SK-N-SH (cell line): ENCODE measurements at regions not wholly inside any gene's neighbourhood (a gene's known extent, or its start where the extent isn't known, plus 50 kb on each side); places are given as distances from the start of the nearest gene placed in this dataset.

ENCODE experiments used
- EZH2phosphoT487 ChIP-seq: fragments of 200-600 bp; sonication (generic); IDR thresholded peaks from 2 replicates; pipeline ENCODE4 v1.6.1; 2017; ENCODE audit warnings: low read depth, mixed run types, mild to moderate bottlenecking, antibody characterized with exemption, moderate library complexity, borderline replicate concordance
- FOXJ3 ChIP-seq: sonication (generic); formaldehyde crosslinking; IDR thresholded peaks from 2 replicates; pipeline ENCODE4 v1.5.1; 2020; ENCODE audit warnings: mild to moderate bottlenecking, missing genetic modification reagents
- FOXM1 ChIP-seq: IDR thresholded peaks from 2 replicates; pipeline ENCODE4 v1.4.0; 2012; ENCODE audit warnings: low read depth, mild to moderate bottlenecking
- GABPA ChIP-seq: IDR thresholded peaks from 2 replicates; pipeline ENCODE4 v1.4.0; 2012; ENCODE audit warnings: low read depth, mild to moderate bottlenecking
- JUND ChIP-seq: IDR thresholded peaks from 2 replicates; pipeline ENCODE4 v1.4.0; 2012
- MEF2A ChIP-seq: IDR thresholded peaks from 2 replicates; pipeline ENCODE4 v1.4.0; 2012; ENCODE audit warnings: low read depth, borderline replicate concordance
- POLR2AphosphoS5 ChIP-seq: IDR thresholded peaks from 2 replicates; pipeline ENCODE4 v1.6.1; 2012; ENCODE audit warnings: low read depth, low read length
- RAD21 ChIP-seq: IDR thresholded peaks from 2 replicates; pipeline ENCODE4 v1.6.1; 2012; ENCODE audit warnings: mild to moderate bottlenecking, low read length
- SMC3 ChIP-seq: IDR thresholded peaks from 2 replicates; pipeline ENCODE4 v1.6.1; 2012; ENCODE audit warnings: low read depth, low read length, improper control_type of control experiment
- TF ChIP-seq, protein P1 (sequence below): fragments of 200-600 bp; sonication (generic); IDR thresholded peaks from 2 replicates; pipeline ENCODE4 v1.6.1; 2017; ENCODE audit warnings: antibody characterized with exemption, mild to moderate bottlenecking, moderate library complexity
- TF ChIP-seq, protein P2 (sequence below): IDR thresholded peaks from 2 replicates; pipeline ENCODE4 v1.4.0; 2012; ENCODE audit warnings: low read depth, borderline replicate concordance
- TF ChIP-seq, protein P3 (sequence below): IDR thresholded peaks from 2 replicates; pipeline ENCODE4 v1.4.0; 2012; ENCODE audit warnings: low read depth
- TF ChIP-seq, protein P4 (sequence below): IDR thresholded peaks from 2 replicates; pipeline ENCODE4; 2012

DNA sequence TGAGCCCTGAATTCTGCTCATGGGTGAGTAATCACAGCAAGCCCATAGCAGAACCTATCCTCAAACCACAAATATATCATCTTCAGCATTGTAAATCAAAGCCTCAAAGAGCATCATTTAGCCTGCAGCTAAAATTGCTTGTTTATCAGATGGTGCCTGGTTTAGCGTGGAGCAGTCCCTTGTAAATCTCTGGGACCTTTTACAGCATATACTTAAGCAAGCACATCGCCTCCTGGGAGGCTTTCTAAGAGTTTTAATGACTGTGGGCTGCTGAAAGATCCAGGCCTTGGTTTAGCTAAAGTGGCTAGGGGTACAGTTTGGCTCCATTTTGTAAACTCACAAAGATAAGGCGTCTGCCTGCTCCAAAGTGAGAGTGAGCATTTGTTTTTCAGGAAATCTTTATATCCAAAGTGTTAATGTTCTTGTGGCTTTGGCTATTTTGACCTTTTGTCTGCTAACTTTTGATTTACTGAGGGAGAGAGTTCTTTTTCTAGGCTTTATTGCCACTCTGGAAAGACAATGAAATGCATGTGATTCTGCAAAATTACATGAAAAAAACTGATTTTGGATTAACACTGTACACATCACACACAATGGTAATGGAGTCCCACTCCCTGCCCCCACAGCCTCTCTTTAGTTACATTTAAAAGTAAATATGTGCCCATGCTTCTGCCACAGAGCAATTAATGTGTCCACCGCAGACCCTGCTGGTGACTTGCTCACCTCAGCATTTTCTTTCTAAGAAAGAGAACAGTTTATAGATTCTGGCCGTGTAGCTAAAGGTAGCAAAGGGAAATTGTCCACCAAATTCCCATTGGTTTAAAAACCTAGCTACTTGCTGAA is 194.8 kb downstream of the LNPK start:
- TF ChIP-seq, protein P1, sequence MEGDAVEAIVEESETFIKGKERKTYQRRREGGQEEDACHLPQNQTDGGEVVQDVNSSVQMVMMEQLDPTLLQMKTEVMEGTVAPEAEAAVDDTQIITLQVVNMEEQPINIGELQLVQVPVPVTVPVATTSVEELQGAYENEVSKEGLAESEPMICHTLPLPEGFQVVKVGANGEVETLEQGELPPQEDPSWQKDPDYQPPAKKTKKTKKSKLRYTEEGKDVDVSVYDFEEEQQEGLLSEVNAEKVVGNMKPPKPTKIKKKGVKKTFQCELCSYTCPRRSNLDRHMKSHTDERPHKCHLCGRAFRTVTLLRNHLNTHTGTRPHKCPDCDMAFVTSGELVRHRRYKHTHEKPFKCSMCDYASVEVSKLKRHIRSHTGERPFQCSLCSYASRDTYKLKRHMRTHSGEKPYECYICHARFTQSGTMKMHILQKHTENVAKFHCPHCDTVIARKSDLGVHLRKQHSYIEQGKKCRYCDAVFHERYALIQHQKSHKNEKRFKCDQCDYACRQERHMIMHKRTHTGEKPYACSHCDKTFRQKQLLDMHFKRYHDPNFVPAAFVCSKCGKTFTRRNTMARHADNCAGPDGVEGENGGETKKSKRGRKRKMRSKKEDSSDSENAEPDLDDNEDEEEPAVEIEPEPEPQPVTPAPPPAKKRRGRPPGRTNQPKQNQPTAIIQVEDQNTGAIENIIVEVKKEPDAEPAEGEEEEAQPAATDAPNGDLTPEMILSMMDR = no peak
- no peak for TF ChIP-seq GABPA
- TF ChIP-seq, protein P2, sequence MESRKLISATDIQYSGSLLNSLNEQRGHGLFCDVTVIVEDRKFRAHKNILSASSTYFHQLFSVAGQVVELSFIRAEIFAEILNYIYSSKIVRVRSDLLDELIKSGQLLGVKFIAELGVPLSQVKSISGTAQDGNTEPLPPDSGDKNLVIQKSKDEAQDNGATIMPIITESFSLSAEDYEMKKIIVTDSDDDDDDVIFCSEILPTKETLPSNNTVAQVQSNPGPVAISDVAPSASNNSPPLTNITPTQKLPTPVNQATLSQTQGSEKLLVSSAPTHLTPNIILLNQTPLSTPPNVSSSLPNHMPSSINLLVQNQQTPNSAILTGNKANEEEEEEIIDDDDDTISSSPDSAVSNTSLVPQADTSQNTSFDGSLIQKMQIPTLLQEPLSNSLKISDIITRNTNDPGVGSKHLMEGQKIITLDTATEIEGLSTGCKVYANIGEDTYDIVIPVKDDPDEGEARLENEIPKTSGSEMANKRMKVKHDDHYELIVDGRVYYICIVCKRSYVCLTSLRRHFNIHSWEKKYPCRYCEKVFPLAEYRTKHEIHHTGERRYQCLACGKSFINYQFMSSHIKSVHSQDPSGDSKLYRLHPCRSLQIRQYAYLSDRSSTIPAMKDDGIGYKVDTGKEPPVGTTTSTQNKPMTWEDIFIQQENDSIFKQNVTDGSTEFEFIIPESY = no peak
- TF ChIP-seq JUND = no peak
- no peak for TF ChIP-seq RAD21
- TF ChIP-seq SMC3 = no peak
- peak; percentile 68 for TF ChIP-seq FOXJ3 (CRISPR knock-in tag)
- TF ChIP-seq, protein P3, sequence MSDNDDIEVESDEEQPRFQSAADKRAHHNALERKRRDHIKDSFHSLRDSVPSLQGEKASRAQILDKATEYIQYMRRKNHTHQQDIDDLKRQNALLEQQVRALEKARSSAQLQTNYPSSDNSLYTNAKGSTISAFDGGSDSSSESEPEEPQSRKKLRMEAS = no peak
- TF ChIP-seq EZH2phosphoT487 = no peak
- no peak for TF ChIP-seq FOXM1
- no peak for TF ChIP-seq POLR2AphosphoS5
- no peak for TF ChIP-seq MEF2A
- TF ChIP-seq, protein P4, sequence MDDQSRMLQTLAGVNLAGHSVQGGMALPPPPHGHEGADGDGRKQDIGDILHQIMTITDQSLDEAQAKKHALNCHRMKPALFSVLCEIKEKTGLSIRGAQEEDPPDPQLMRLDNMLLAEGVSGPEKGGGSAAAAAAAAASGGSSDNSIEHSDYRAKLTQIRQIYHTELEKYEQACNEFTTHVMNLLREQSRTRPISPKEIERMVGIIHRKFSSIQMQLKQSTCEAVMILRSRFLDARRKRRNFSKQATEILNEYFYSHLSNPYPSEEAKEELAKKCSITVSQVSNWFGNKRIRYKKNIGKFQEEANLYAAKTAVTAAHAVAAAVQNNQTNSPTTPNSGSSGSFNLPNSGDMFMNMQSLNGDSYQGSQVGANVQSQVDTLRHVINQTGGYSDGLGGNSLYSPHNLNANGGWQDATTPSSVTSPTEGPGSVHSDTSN = no peak
